ENCODE measurements at regions not wholly inside any gene's neighbourhood (a gene's known extent, or its start where the extent isn't known, plus 50 kb on each side); places are given as distances from the start of the nearest gene placed in this dataset.

GRCh38 chr16:88312732-88313131 lies 70.0 kb upstream of the ZNF469 start:
- no peaks in the 10 kb centered on the region for H3K36me3 Mint-ChIP-seq (ENCODE audit: low read depth, unreplicated experiment)
- peaks cover 3% of the 10 kb centered on the region for H3K4me1 Mint-ChIP-seq (ENCODE audit: unreplicated experiment)
- DNase-seq (ENCODE audit: low spot score), result no peak
- no peaks in the 10 kb centered on the region for H3K9me3 Mint-ChIP-seq (ENCODE audit: unreplicated experiment)
- no peak overlapping the region for H3K4me3 Mint-ChIP-seq (ENCODE audit: unreplicated experiment)
- no peak for TF ChIP-seq CTCF (IDR thresholded peaks at IDR 0.05; ENCODE audit: unreplicated experiment)
- H3K27me3 Mint-ChIP-seq (ENCODE audit: unreplicated experiment), result peaks cover 4% of the 10 kb centered on the region
- H3K27ac Mint-ChIP-seq (ENCODE audit: unreplicated experiment), result no peak overlapping the region

DNA sequence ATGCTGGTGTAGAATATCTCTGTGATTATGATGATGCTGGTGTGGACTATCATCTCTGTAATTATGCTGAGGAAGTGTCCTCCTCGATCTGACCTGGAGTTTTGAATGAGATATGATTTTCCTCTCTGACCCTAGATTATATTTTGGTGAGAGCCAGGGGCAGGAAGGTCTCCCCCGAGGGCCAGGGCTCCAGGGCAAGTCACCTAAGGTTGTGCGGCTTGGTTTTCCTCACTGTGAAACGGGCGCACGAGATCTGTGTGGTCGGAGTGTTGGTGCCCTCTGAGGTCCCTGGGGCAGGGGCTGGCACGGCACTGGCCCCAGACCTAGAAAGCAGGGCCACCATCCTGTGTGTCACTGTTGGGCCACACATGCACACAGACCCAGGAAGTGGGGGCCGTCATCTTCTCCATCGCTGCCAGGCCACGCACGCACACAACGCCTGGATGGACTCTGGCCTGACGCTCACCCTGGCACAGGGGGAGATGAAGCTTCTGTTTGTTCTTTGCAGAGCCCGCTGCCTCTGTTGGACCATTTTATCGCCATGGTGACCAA lies 67.7 kb upstream of the ZNF469 start:
- H3K9me3 Mint-ChIP-seq (ENCODE audit: unreplicated experiment), result no peaks in the 10 kb centered on the region
- peaks cover 5% of the 10 kb centered on the region for H3K4me1 Mint-ChIP-seq (ENCODE audit: unreplicated experiment)
- H3K27ac Mint-ChIP-seq (ENCODE audit: unreplicated experiment), result no peak overlapping the region
- H3K36me3 Mint-ChIP-seq (ENCODE audit: low read depth, unreplicated experiment), result no peaks in the 10 kb centered on the region
- TF ChIP-seq CTCF (IDR thresholded peaks at IDR 0.05; ENCODE audit: unreplicated experiment), result no peak
- H3K27me3 Mint-ChIP-seq (ENCODE audit: unreplicated experiment), result peaks cover 4% of the 10 kb centered on the region
- H3K4me3 Mint-ChIP-seq (ENCODE audit: unreplicated experiment), result no peak overlapping the region
- DNase-seq (ENCODE audit: low spot score), result no peak

DNA sequence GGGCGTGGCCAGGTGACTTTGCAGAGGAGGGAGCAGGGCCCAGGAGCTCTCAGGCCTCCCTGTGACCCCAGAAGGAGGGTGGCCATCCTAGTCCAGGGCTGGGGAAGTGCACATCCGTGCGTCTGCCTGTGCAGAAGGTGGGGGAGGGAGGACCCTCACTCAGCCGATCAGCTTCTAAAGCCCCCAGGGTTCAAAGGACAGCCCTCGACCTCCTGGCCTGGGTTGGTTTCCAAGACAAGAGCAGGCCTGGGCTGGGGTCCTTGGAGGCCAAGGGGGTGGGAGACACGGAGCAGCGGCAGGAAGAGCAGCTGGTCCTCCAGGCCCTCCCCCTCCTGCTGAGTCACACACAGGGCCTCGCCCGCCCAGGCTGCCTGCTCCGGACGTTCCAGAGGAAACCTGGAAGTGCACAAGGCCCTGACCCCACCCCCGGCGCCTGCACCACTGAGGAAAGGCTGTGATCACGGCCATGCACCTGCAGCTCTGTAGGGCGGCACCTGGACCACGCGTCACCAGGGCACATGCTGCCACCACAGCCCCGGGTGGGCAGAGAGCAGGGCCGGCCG lies 67.1 kb upstream of the ZNF469 start:
- Mint-ChIP-seq H3K27me3 (ENCODE audit: unreplicated experiment) (peaks cover 5% of the 10 kb centered on the region), H3K4me1 (ENCODE audit: unreplicated experiment) (peaks cover 5% of the 10 kb centered on the region), H3K36me3 (ENCODE audit: low read depth, unreplicated experiment) (no peaks in the 10 kb centered on the region), H3K4me3 (ENCODE audit: unreplicated experiment) (no peak overlapping the region), H3K27ac (ENCODE audit: unreplicated experiment) (no peak overlapping the region), H3K9me3 (ENCODE audit: unreplicated experiment) (no peaks in the 10 kb centered on the region)
- no peak for TF ChIP-seq CTCF (IDR thresholded peaks at IDR 0.05; ENCODE audit: unreplicated experiment)
- DNase-seq (ENCODE audit: low spot score), result peak; percentile 26

GRCh38 chr16:88316151-88316550 lies 66.6 kb upstream of the ZNF469 start:
- TF ChIP-seq CTCF (IDR thresholded peaks at IDR 0.05; ENCODE audit: unreplicated experiment), result no peak
- DNase-seq (ENCODE audit: low spot score), result no peak
- no peak overlapping the region for H3K4me3 Mint-ChIP-seq (ENCODE audit: unreplicated experiment)
- H3K27ac Mint-ChIP-seq (ENCODE audit: unreplicated experiment), result no peak overlapping the region
- peaks cover 5% of the 10 kb centered on the region for H3K4me1 Mint-ChIP-seq (ENCODE audit: unreplicated experiment)
- H3K27me3 Mint-ChIP-seq (ENCODE audit: unreplicated experiment), result peaks cover 4% of the 10 kb centered on the region
- H3K9me3 Mint-ChIP-seq (ENCODE audit: unreplicated experiment), result no peaks in the 10 kb centered on the region
- H3K36me3 Mint-ChIP-seq (ENCODE audit: low read depth, unreplicated experiment), result no peaks in the 10 kb centered on the region

GRCh38 chr16:88316941-88317612 lies 65.7 kb upstream of the ZNF469 start:
- no peak for DNase-seq (ENCODE audit: low spot score)
- H3K4me1 Mint-ChIP-seq (ENCODE audit: unreplicated experiment), result peaks cover 5% of the 10 kb centered on the region
- no peak overlapping the region for H3K4me3 Mint-ChIP-seq (ENCODE audit: unreplicated experiment)
- H3K36me3 Mint-ChIP-seq (ENCODE audit: low read depth, unreplicated experiment), result no peaks in the 10 kb centered on the region
- H3K27me3 Mint-ChIP-seq (ENCODE audit: unreplicated experiment), result peaks cover 4% of the 10 kb centered on the region
- H3K9me3 Mint-ChIP-seq (ENCODE audit: unreplicated experiment), result no peaks in the 10 kb centered on the region
- H3K27ac Mint-ChIP-seq (ENCODE audit: unreplicated experiment), result no peak overlapping the region
- TF ChIP-seq CTCF (IDR thresholded peaks at IDR 0.05; ENCODE audit: unreplicated experiment), result no peak
